HEK293 (cell line): ENCODE measurements at regions not wholly inside any gene's neighbourhood (a gene's known extent, or its start where the extent isn't known, plus 50 kb on each side); places are given as distances from the start of the nearest gene placed in this dataset.
"Not testable (repeated sequence)": the region's sequence is repeated elsewhere in the genome, so short reads cannot be mapped to it uniquely, and the experiment has no call there.

Experiments used
- CTCF ChIA-PET: fragments of 350-600 bp; formaldehyde crosslinking; extraction: SDS; loops from one replicate; lab custom pipeline; 2021; ENCODE audit warnings: antibody characterized with exemption; lab: Yijun Ruan, JAX
- POLR2A ChIA-PET: fragments of 300-600 bp; formaldehyde crosslinking; extraction: SDS; loops from one replicate; lab custom pipeline; 2020; ENCODE audit warnings: antibody characterized with exemption, inconsistent platforms; lab: Yijun Ruan, JAX
- H3K27ac ChIP-seq: fragments of 200-500 bp; sonication (Bioruptor generic); 2 replicates; pipeline ENCODE4 v1.5.1; 2014; ENCODE audit warnings: low read depth, low read length, control low read depth, inconsistent platforms; ENCODE audit errors: extremely low read depth
- H3K36me3 ChIP-seq, 2 experiments: fragments of 200-500 bp in 1 of 2; sonication (Bioruptor generic) in 1 of 2; 1 replicate in 1 of 2; 2 replicates in 1 of 2; pipeline ENCODE4 v1.5.1; 2014 to 2017; ENCODE audit warnings: inconsistent platforms in 2 of 2, low read length in 2 of 2; ENCODE audit not compliant: control insufficient read depth in 2 of 2, insufficient read depth in 1 of 2
- H3K4me1 ChIP-seq: fragments of 200-500 bp; sonication (Bioruptor generic); 2 replicates; pipeline ENCODE4 v1.5.1; 2014; ENCODE audit warnings: mild to moderate bottlenecking, low read length, inconsistent platforms; ENCODE audit not compliant: control insufficient read depth, insufficient read depth
- H3K4me3 ChIP-seq: 2 replicates; pipeline ENCODE4 v1.5.1; 2011; ENCODE audit warnings: low read depth, mild to moderate bottlenecking, control low read depth, low read length, moderate library complexity
- H3K9me3 ChIP-seq: fragments of 200-500 bp; sonication (Bioruptor generic); 2 replicates; pipeline ENCODE4 v1.5.1; 2014; ENCODE audit warnings: low read depth, low read length, inconsistent platforms; ENCODE audit not compliant: control insufficient read depth, insufficient read depth
- AEBP2 ChIP-seq: fragments of 450-650 bp; formaldehyde crosslinking; IDR thresholded peaks from 2 replicates; pipeline ENCODE4 v1.5.1; 2016; ENCODE audit warnings: missing biosample characterization, missing genetic modification characterization, borderline replicate concordance
- BCL11B ChIP-seq: fragments of 450-650 bp; formaldehyde crosslinking; IDR thresholded peaks from 2 replicates; pipeline ENCODE4 v1.5.1; 2016; ENCODE audit warnings: low read depth, missing biosample characterization, missing genetic modification characterization
- HIC1 ChIP-seq: fragments of 450-650 bp; formaldehyde crosslinking; IDR thresholded peaks from 2 replicates; pipeline ENCODE4 v1.5.1; 2016; ENCODE audit warnings: missing biosample characterization, missing genetic modification characterization
- RBAK ChIP-seq: fragments of 450-650 bp; formaldehyde crosslinking; IDR thresholded peaks from 2 replicates; pipeline ENCODE4 v1.5.1; 2016; ENCODE audit warnings: missing biosample characterization, missing genetic modification characterization
- REST ChIP-seq: fragments of 450-650 bp; formaldehyde crosslinking; IDR thresholded peaks from 2 replicates; pipeline ENCODE4 v1.5.1; 2016; ENCODE audit warnings: missing biosample characterization, missing genetic modification characterization
- SP7 ChIP-seq: fragments of 450-650 bp; formaldehyde crosslinking; IDR thresholded peaks from 2 replicates; pipeline ENCODE4 v1.5.1; 2016; ENCODE audit warnings: missing biosample characterization, missing genetic modification characterization
- TSHZ1 ChIP-seq: fragments of 450-650 bp; formaldehyde crosslinking; IDR thresholded peaks from 2 replicates; pipeline ENCODE4 v1.5.1; 2016; ENCODE audit warnings: missing biosample characterization, missing genetic modification characterization, borderline replicate concordance
- ZBTB17 ChIP-seq: fragments of 450-650 bp; formaldehyde crosslinking; IDR thresholded peaks from 2 replicates; pipeline ENCODE4 v1.5.1; 2016; ENCODE audit warnings: missing biosample characterization, missing genetic modification characterization
- ZBTB26 ChIP-seq: fragments of 450-650 bp; formaldehyde crosslinking; optimal IDR thresholded peaks from 2 replicates; pipeline ENCODE3; 2016; ENCODE audit warnings: missing biosample characterization, mild to moderate bottlenecking, missing genetic modification characterization
- ZBTB48 ChIP-seq: fragments of 450-650 bp; formaldehyde crosslinking; IDR thresholded peaks from 2 replicates; pipeline ENCODE4 v1.5.1; 2016; ENCODE audit warnings: missing biosample characterization, missing genetic modification characterization
- ZBTB7A ChIP-seq: fragments of 450-650 bp; formaldehyde crosslinking; IDR thresholded peaks from 2 replicates; pipeline ENCODE4 v1.5.1; 2016; ENCODE audit warnings: low read depth, missing biosample characterization, missing genetic modification characterization
- ZFP41 ChIP-seq: fragments of 450-650 bp; formaldehyde crosslinking; IDR thresholded peaks from 2 replicates; pipeline ENCODE4 v1.5.1; 2016; ENCODE audit warnings: missing biosample characterization, missing genetic modification characterization, borderline replicate concordance
- ZIC2 ChIP-seq: fragments of 450-650 bp; formaldehyde crosslinking; IDR thresholded peaks from 2 replicates; pipeline ENCODE4 v1.5.1; 2016; ENCODE audit warnings: missing biosample characterization, missing genetic modification characterization
- ZNF266 ChIP-seq: fragments of 450-650 bp; formaldehyde crosslinking; IDR thresholded peaks from 2 replicates; pipeline ENCODE4 v1.5.1; 2016; ENCODE audit warnings: missing biosample characterization, missing genetic modification characterization, low read depth
- ZNF324 ChIP-seq: fragments of 450-650 bp; formaldehyde crosslinking; IDR thresholded peaks from 2 replicates; pipeline ENCODE4 v1.5.1; 2016; ENCODE audit warnings: missing biosample characterization, missing genetic modification characterization
- ZNF48 ChIP-seq: fragments of 450-650 bp; formaldehyde crosslinking; IDR thresholded peaks from 2 replicates; pipeline ENCODE4 v1.5.1; 2016; ENCODE audit warnings: missing biosample characterization, missing genetic modification characterization
- ZNF555 ChIP-seq: fragments of 450-650 bp; formaldehyde crosslinking; conservative IDR thresholded peaks from 2 replicates; pipeline ENCODE4 v1.5.1; 2017; ENCODE audit warnings: missing biosample characterization, mild to moderate bottlenecking, missing genetic modification characterization, inconsistent platforms
- ZNF580 ChIP-seq: fragments of 450-650 bp; formaldehyde crosslinking; IDR thresholded peaks from 2 replicates; pipeline ENCODE4 v1.5.1; 2016; ENCODE audit warnings: missing biosample characterization, missing genetic modification characterization
- ZNF776 ChIP-seq: fragments of 450-650 bp; formaldehyde crosslinking; IDR thresholded peaks from 2 replicates; pipeline ENCODE4 v1.5.0; 2017; ENCODE audit warnings: missing biosample characterization, missing genetic modification characterization, borderline replicate concordance
- ZSCAN30 ChIP-seq: fragments of 450-650 bp; IDR thresholded peaks from 2 replicates; pipeline ENCODE4 v1.5.1; 2018; ENCODE audit warnings: missing biosample characterization, mild to moderate bottlenecking, missing genetic modification characterization, moderate library complexity

GRCh38 chr20:36082315-36082915 lies 72.1 kb upstream of the EPB41L1 start:
- no peak overlapping the region for H3K4me3 ChIP-seq
- ChIA-PET POLR2A (no interaction called here), CTCF (no interaction called here)
- no peak overlapping the region for H3K27ac ChIP-seq
- no peaks in the 10 kb centered on the region for H3K4me1 ChIP-seq
- TF ChIP-seq BCL11B (tag by site-specific recombination): no peak
- no peak for TF ChIP-seq REST
- TF ChIP-seq ZNF776 (tag by site-specific recombination): no peak
- no peak for TF ChIP-seq ZBTB48 (tag by site-specific recombination)
- no peak for TF ChIP-seq AEBP2
- no peak for TF ChIP-seq ZNF580 (tag by site-specific recombination)
- TF ChIP-seq ZNF555 (tag by site-specific recombination): no peak
- TF ChIP-seq ZNF266 (tag by site-specific recombination): no peak
- no peak for TF ChIP-seq ZFP41
- no peak for TF ChIP-seq RBAK (tag by site-specific recombination)
- no peak for TF ChIP-seq TSHZ1 (tag by site-specific recombination)
- TF ChIP-seq ZIC2: no peak
- H3K9me3 ChIP-seq: no peaks in the 10 kb centered on the region
- no peaks in the 10 kb centered on the region for H3K36me3 ChIP-seq

GRCh38 chr20:36083200-36083599 lies 71.3 kb upstream of the EPB41L1 start:
- H3K27ac ChIP-seq: not testable (repeated sequence)

GRCh38 chr20:36084356-36084755 lies 70.2 kb upstream of the EPB41L1 start:
- ChIA-PET POLR2A (no interaction called here), CTCF (interaction anchor here (1.8 kb wide), 1 partner anchor 12 kb away, joined by 5 read pairs; no protein-coding TSS in a partner anchor)
- Histone ChIP-seq H3K36me3 (no peaks in the 10 kb centered on the region), H3K4me3 (no peak overlapping the region), H3K27ac (no peak overlapping the region), H3K4me1 (no peaks in the 10 kb centered on the region), H3K9me3 (no peaks in the 10 kb centered on the region)
- TF ChIP-seq ZNF324 (tag by site-specific recombination): no peak
- TF ChIP-seq ZBTB17 (tag by site-specific recombination): no peak
- no peak for TF ChIP-seq ZBTB7A (tag by site-specific recombination)
- TF ChIP-seq ZSCAN30 (tag by site-specific recombination): no peak
- TF ChIP-seq HIC1 (tag by site-specific recombination): no peak
- no peak for TF ChIP-seq SP7 (tag by site-specific recombination)
- no peak for TF ChIP-seq ZNF48 (tag by site-specific recombination)
- no peak for TF ChIP-seq ZBTB26 (tag by site-specific recombination)

More at GRCh38 chr20:36083200-36083599, 71.3 kb upstream of the EPB41L1 start:
- H3K4me1 ChIP-seq, H3K9me3 ChIP-seq, POLR2A ChIA-PET, H3K36me3 ChIP-seq, CTCF ChIA-PET, H3K4me3 ChIP-seq: not testable (repeated sequence)
